ENCODE measurements at regions not wholly inside any gene's neighbourhood (a gene's known extent, or its start where the extent isn't known, plus 50 kb on each side); places are given as distances from the start of the nearest gene placed in this dataset.

- no peaks in the 10 kb centered on the region for H3K27me3 ChIP-seq (ENCODE audit: insufficient read depth, low read length, poor library complexity)
- no peaks in the 10 kb centered on the region for H3K79me2 ChIP-seq (ENCODE audit: insufficient read depth, low read length)
- no peaks in the 10 kb centered on the region for H3K4me1 ChIP-seq (ENCODE audit: insufficient read depth, low read length)
- ATAC-seq (ENCODE audit: insufficient read depth, low read depth) (no peak), DNase-seq (no peak)
- no peak overlapping the region for H3K4me3 ChIP-seq (ENCODE audit: low read depth in 1 of 2, low read length in 2 of 2)
- no peak overlapping the region for H3K4me2 ChIP-seq (ENCODE audit: insufficient read depth, low read length)
- H4K20me1 ChIP-seq (ENCODE audit: insufficient read depth, low read length), result no peaks in the 10 kb centered on the region
- H3K36me3 ChIP-seq (ENCODE audit: insufficient read depth, low read length), result no peaks in the 10 kb centered on the region
- H3K9me3 ChIP-seq (ENCODE audit: insufficient read depth, low read length, severe bottlenecking), result no peaks in the 10 kb centered on the region
- no peak overlapping the region for H3K9ac ChIP-seq (ENCODE audit: low read depth, low read length)
- no peak for TF ChIP-seq CTCF (IDR thresholded peaks at IDR 0.05; ENCODE audit: borderline replicate concordance, extremely low read depth, low read length, poor library complexity, severe bottlenecking)
- no peak for TF ChIP-seq EZH2 (IDR thresholded peaks at IDR 0.05; ENCODE audit: borderline replicate concordance, low read depth, low read length, severe bottlenecking)
- H3K27ac ChIP-seq (ENCODE audit: low read length), result no peak overlapping the region
- no peak overlapping the region for H2AFZ ChIP-seq (ENCODE audit: low read depth, low read length)
These were observed 121.8 kb upstream of the C11orf87 start for GRCh38 chr11:109300211-109300610.

GRCh38 chr11:109302591-109303334, 119.2 kb upstream of the C11orf87 start:
- Histone ChIP-seq H3K27me3 (ENCODE audit: insufficient read depth, low read length, poor library complexity) (no peaks in the 10 kb centered on the region), H3K4me3 (ENCODE audit: low read depth in 1 of 2, low read length in 2 of 2) (no peak overlapping the region), H3K79me2 (ENCODE audit: insufficient read depth, low read length) (no peaks in the 10 kb centered on the region), H4K20me1 (ENCODE audit: insufficient read depth, low read length) (no peaks in the 10 kb centered on the region), H3K9me3 (ENCODE audit: insufficient read depth, low read length, severe bottlenecking) (no peaks in the 10 kb centered on the region), H3K4me2 (ENCODE audit: insufficient read depth, low read length) (no peak overlapping the region), H3K36me3 (ENCODE audit: insufficient read depth, low read length) (no peaks in the 10 kb centered on the region), H2AFZ (ENCODE audit: low read depth, low read length) (no peak overlapping the region), H3K4me1 (ENCODE audit: insufficient read depth, low read length) (no peaks in the 10 kb centered on the region), H3K27ac (ENCODE audit: low read length) (no peak overlapping the region), H3K9ac (ENCODE audit: low read depth, low read length) (no peak overlapping the region)
- ATAC-seq (ENCODE audit: insufficient read depth, low read depth) (no peak), DNase-seq (no peak)
- TF ChIP-seq EZH2 (IDR thresholded peaks at IDR 0.05; ENCODE audit: borderline replicate concordance, low read depth, low read length, severe bottlenecking) (no peak), CTCF (IDR thresholded peaks at IDR 0.05; ENCODE audit: borderline replicate concordance, extremely low read depth, low read length, poor library complexity, severe bottlenecking) (no peak)

GRCh38 chr11:109303342-109303741, 118.6 kb upstream of the C11orf87 start:
- Histone ChIP-seq H3K36me3 (ENCODE audit: insufficient read depth, low read length) (no peaks in the 10 kb centered on the region), H3K9me3 (ENCODE audit: insufficient read depth, low read length, severe bottlenecking) (no peaks in the 10 kb centered on the region), H4K20me1 (ENCODE audit: insufficient read depth, low read length) (no peaks in the 10 kb centered on the region), H3K27ac (ENCODE audit: low read length) (no peak overlapping the region), H3K27me3 (ENCODE audit: insufficient read depth, low read length, poor library complexity) (no peaks in the 10 kb centered on the region), H3K4me3 (ENCODE audit: low read depth in 1 of 2, low read length in 2 of 2) (no peak overlapping the region), H3K4me2 (ENCODE audit: insufficient read depth, low read length) (no peak overlapping the region), H3K9ac (ENCODE audit: low read depth, low read length) (no peak overlapping the region), H3K79me2 (ENCODE audit: insufficient read depth, low read length) (no peaks in the 10 kb centered on the region), H2AFZ (ENCODE audit: low read depth, low read length) (no peak overlapping the region), H3K4me1 (ENCODE audit: insufficient read depth, low read length) (no peaks in the 10 kb centered on the region)
- no peak for DNase-seq
- no peak for ATAC-seq (ENCODE audit: insufficient read depth, low read depth)
- TF ChIP-seq EZH2 (IDR thresholded peaks at IDR 0.05; ENCODE audit: borderline replicate concordance, low read depth, low read length, severe bottlenecking) (no peak), CTCF (IDR thresholded peaks at IDR 0.05; ENCODE audit: borderline replicate concordance, extremely low read depth, low read length, poor library complexity, severe bottlenecking) (no peak)
